ENCODE measurements at regions not wholly inside any gene's neighbourhood (a gene's known extent, or its start where the extent isn't known, plus 50 kb on each side); places are given as distances from the start of the nearest gene placed in this dataset.

DNA sequence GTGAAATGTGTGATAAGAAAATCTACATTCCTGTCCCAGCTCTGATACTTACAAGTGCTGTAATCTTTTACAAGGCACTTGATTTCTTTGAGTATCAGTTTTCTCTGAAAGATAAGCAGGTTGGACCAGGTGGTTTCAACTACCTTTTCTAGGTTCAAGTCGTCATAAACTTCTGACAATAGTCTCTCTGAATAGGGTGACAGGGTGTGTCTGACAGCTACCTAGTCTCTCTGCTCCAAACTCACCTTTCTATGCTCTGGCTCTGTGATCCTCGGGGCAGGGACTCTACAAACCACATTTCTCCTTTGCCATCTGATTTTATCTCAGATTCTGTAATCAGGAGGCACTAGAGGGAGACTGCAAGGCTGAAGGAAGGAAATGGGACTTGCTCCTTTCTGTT, 137.7 kb upstream of the SYT1 start:
- TF ChIP-seq, protein P1, sequence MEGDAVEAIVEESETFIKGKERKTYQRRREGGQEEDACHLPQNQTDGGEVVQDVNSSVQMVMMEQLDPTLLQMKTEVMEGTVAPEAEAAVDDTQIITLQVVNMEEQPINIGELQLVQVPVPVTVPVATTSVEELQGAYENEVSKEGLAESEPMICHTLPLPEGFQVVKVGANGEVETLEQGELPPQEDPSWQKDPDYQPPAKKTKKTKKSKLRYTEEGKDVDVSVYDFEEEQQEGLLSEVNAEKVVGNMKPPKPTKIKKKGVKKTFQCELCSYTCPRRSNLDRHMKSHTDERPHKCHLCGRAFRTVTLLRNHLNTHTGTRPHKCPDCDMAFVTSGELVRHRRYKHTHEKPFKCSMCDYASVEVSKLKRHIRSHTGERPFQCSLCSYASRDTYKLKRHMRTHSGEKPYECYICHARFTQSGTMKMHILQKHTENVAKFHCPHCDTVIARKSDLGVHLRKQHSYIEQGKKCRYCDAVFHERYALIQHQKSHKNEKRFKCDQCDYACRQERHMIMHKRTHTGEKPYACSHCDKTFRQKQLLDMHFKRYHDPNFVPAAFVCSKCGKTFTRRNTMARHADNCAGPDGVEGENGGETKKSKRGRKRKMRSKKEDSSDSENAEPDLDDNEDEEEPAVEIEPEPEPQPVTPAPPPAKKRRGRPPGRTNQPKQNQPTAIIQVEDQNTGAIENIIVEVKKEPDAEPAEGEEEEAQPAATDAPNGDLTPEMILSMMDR (IDR thresholded peaks at IDR 0.05): no peak

DNA sequence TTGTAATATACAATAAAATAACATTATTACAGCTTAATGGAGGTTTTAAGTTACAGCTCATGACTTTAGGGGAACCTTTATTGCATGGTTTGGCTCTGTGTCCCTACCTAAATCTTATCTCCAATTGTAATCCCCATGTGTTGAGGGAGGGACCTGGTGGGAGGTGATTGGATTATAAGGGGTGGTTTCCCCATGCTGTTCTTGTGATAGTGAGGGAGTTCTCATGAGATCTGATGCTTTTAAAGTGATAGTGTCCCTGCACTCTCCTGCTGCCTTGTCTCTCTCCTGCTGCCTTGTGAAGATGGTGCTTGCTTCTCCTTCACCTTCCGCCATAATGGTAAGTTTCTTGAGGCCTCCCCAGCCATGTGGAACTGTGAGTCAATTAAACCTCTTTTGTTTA, 132.1 kb upstream of the SYT1 start:
- TF ChIP-seq, protein P1 (IDR thresholded peaks at IDR 0.05): no peak

GRCh38 chr12:78739653-78740052, 124.9 kb upstream of the SYT1 start:
- TF ChIP-seq, protein P1 (IDR thresholded peaks at IDR 0.05): no peak

GRCh38 chr12:78746001-78746400, 118.6 kb upstream of the SYT1 start:
- TF ChIP-seq, protein P1 (IDR thresholded peaks at IDR 0.05): no peak

DNA sequence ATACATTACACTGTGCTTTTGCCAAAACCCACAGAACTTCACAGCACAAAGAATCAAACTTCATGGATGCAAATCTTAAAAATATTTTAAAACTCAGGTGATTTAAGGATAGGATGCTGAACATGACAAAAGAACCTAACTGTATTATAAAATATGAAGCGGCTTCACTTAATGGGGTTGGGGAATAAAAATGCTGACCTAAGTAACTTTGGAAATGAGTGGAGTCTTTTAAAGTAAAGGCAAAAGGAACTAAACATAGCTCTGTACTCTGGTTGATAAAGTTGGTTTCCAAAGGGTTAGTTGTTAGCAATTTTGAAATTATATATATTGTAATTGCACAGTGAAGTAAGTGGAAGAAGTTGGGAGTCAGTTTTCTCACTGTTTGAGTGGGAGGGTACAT, 111.5 kb upstream of the SYT1 start:
- TF ChIP-seq, protein P1 (IDR thresholded peaks at IDR 0.05): no peak

DNA sequence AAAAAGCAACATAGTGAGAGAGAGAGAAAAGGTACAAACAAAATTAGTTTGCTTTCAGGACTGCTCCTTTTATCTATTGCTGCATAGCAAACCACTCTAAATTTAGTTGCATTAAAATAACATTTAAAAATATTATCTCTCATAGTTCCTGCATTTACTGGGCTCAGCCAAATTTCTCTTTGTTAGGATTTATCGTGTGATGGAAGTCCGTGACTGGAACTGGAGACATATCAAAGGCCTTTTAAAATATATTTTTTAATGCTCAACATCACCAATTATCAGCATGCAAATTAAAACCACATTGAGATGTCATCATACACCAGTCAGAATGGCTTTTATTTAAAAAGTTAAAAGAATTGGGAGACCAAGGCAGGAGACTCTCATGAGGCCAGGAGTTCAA, 107.6 kb upstream of the SYT1 start:
- TF ChIP-seq, protein P1 (IDR thresholded peaks at IDR 0.05): no peak

DNA sequence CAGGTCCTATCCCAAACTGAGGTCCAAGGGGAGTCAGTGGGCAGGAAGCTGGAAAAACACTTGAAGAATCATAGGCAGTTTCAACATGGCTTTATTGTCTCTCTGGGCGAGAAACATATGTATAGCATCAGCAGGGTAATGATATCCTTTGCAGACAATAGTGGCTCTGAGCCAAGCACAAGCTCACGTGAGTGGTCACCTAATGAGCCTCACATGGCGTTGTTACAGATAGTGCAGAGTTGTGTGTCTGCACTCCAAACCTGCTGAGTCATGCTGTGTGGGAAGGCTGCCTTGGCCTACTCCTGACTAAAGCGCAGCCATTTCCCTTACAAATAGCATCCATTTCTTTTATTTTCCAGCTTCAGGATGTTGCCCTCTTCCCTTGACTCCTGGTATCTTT, 105.2 kb upstream of the SYT1 start:
- TF ChIP-seq, protein P1 (IDR thresholded peaks at IDR 0.05): no peak

- TF ChIP-seq, protein P1 (IDR thresholded peaks at IDR 0.05): no peak
Observed at GRCh38 chr12:78760906-78761305, 103.7 kb upstream of the SYT1 start.

Data from LNCAP (cell line).